ENCODE measurements at regions not wholly inside any gene's neighbourhood (a gene's known extent, or its start where the extent isn't known, plus 50 kb on each side); places are given as distances from the start of the nearest gene placed in this dataset.

GRCh38 chr1:191687721-191688120 lies 470.5 kb upstream of the RGS18 start:
- TF ChIP-seq CTCF (IDR thresholded peaks at IDR 0.05) (no peak), EZH2phosphoT487 (IDR thresholded peaks at IDR 0.05) (no peak)
